K562 (cell line): ENCODE measurements at regions not wholly inside any gene's neighbourhood (a gene's known extent, or its start where the extent isn't known, plus 50 kb on each side); places are given as distances from the start of the nearest gene placed in this dataset.

Source experiments
- ATAC-seq: fragments of 200-7000 bp; cut with Tn5 transposase; 3 replicates; pipeline ENCODE4 v1.9.1; 2020; ENCODE audit warnings: moderate library complexity
- BruUV-seq: library from RNA; stranded (reverse); fragments of 400-500 nt; replicated peaks from 2 replicates; lab custom pipeline; 2021; lab: Mats Ljungman, UMichigan
- CTCF ChIA-PET: fragments of 300-600 bp; formaldehyde crosslinking; extraction: SDS; loops from one replicate; lab custom pipeline; 2021; ENCODE audit warnings: low intra/inter-chr PET ratio; lab: Yijun Ruan, JAX
- POLR2A ChIA-PET: fragments of 300-600, 350-650 bp; sonication (Branson Sonifier 250); formaldehyde crosslinking; extraction: SDS; loops from one replicate; lab custom pipeline; 2021; ENCODE audit warnings: antibody characterized with exemption, inconsistent platforms; lab: Yijun Ruan, JAX
- DNase-seq, 4 experiments: peaks; one replicate each; pipeline versions ENCODE4 v3.0.0 to v3.0.0-alpha.2; 2011 to 2018; ENCODE audit warnings: low spot score in 3 of 4, mixed read lengths in 3 of 4; ENCODE audit errors: extremely low read depth in 1 of 4
- FAIRE-seq: peaks from 2 replicates; lab custom pipeline; 2011; peaks lifted over from hg19 to GRCh38; lab: Jason Lieb, UNC
- H2AFZ ChIP-seq: 2 replicates; pipeline ENCODE4 v1.6.0; 2011; ENCODE audit warnings: low read depth, low read length, control low read depth, inconsistent platforms
- H3K27ac ChIP-seq: fragments of 200-600 bp; 3 replicates; pipeline ENCODE4 v1.8.0; 2011; ENCODE audit warnings: low read depth, mild to moderate bottlenecking, control low read depth, inconsistent platforms, low read length, moderate library complexity, mixed read lengths; ENCODE audit errors: extremely low read depth
- H3K27me3 ChIP-seq, 2 experiments: fragments of 300-600 bp in 1 of 2; 2 replicates in 1 of 2; 3 replicates in 1 of 2; pipeline versions ENCODE4 v1.6.0 to v1.8.0; 2011; ENCODE audit warnings: inconsistent platforms in 2 of 2, low read length in 2 of 2, mild to moderate bottlenecking in 1 of 2, mixed read lengths in 1 of 2, moderate library complexity in 1 of 2; ENCODE audit not compliant: control insufficient read depth in 2 of 2, insufficient read depth in 2 of 2
- H3K36me3 ChIP-seq: fragments of 300-600 bp; 3 replicates; pipeline ENCODE4 v1.8.0; 2011; ENCODE audit warnings: mild to moderate bottlenecking, low read length, inconsistent platforms; ENCODE audit not compliant: control insufficient read depth, insufficient read depth
- H3K4me1 ChIP-seq, 2 experiments: fragments of 200-600 bp in 1 of 2; replicated peaks in 1 of 2; 2 replicates in 1 of 2; 3 replicates in 1 of 2; pipeline versions ENCODE4 v1.5.1 to v1.8.0; 2011; ENCODE audit warnings: inconsistent platforms in 2 of 2, low read length in 2 of 2, mild to moderate bottlenecking in 1 of 2, mixed read lengths in 1 of 2, moderate library complexity in 1 of 2; ENCODE audit not compliant: control insufficient read depth in 2 of 2, insufficient read depth in 2 of 2
- H3K4me2 ChIP-seq: 2 replicates; pipeline ENCODE4 v1.6.1; 2011; ENCODE audit warnings: low read length, control low read depth, inconsistent platforms, mixed read lengths; ENCODE audit not compliant: insufficient read depth
- H3K4me3 ChIP-seq: fragments of 200-600 bp; sonication (generic), shearing (Covaris generic); 2 replicates; pipeline ENCODE4 v1.5.1; 2016; ENCODE audit warnings: control low read depth, inconsistent platforms
- H3K79me2 ChIP-seq: fragments of 200-600 bp; 3 replicates; pipeline ENCODE4 v1.8.0; 2011; ENCODE audit warnings: low read length, inconsistent platforms; ENCODE audit not compliant: control insufficient read depth, insufficient read depth
- H3K9ac ChIP-seq, 2 experiments: 2 replicates each; pipeline versions ENCODE4 v1.6.0 to v1.6.1; 2011; ENCODE audit warnings: low read depth in 2 of 2, low read length in 2 of 2, control low read depth in 1 of 2, inconsistent platforms in 1 of 2, mild to moderate bottlenecking in 1 of 2, mixed read lengths in 1 of 2; ENCODE audit not compliant: insufficient read depth in 1 of 2
- H3K9me1 ChIP-seq: one replicate; pipeline ENCODE4 v1.6.0; 2011; ENCODE audit warnings: inconsistent platforms, mild to moderate bottlenecking, low read length, moderate library complexity; ENCODE audit not compliant: control insufficient read depth, insufficient read depth
- H3K9me3 ChIP-seq: replicated peaks from 2 replicates; pipeline ENCODE4 v1.5.1; 2011; ENCODE audit warnings: low read depth, low read length, inconsistent platforms; ENCODE audit not compliant: control insufficient read depth, insufficient read depth
- H4K20me1 ChIP-seq: replicated peaks from 2 replicates; pipeline ENCODE4 v1.6.1; 2011; ENCODE audit warnings: low read length, inconsistent platforms, mixed read lengths; ENCODE audit not compliant: control insufficient read depth, insufficient read depth
- FIP1L1 ChIP-seq: fragments of 200-400 bp; formaldehyde crosslinking; IDR thresholded peaks from 2 replicates; pipeline ENCODE4 v1.6.1; 2018; ENCODE audit warnings: mild to moderate bottlenecking, low read depth, low read length; ENCODE audit not compliant: poor library complexity, severe bottlenecking
- WGBS: fragments of 100-300 bp; shearing (Covaris generic); methylation state at CpG from one replicate; pipeline ENCODE4 v1.1.6; 2016; ENCODE audit warnings: low coverage, mixed read lengths; ENCODE audit not compliant: insufficient coverage; ENCODE audit errors: missing lambda C conversion rate; 5-methylcytosine and 5-hydroxymethylcytosine counted together
- in situ Hi-C: fragments of 300-500 bp; cut with MboI; formaldehyde crosslinking; loops from 4 replicates; pipeline ENCODE4 v1.15.0; 2018; ENCODE audit warnings: inconsistent platforms, mixed read lengths
- intact Hi-C: fragments of 100-400 bp; cut with micrococcal nuclease; formaldehyde crosslinking; loops from 2 replicates; pipeline ENCODE4 v1.14.2; 2022
- TF ChIP-seq, protein P1 (sequence below), 2 experiments: fragments of 450-650 bp in 1 of 2; sonication (generic) in 1 of 2; formaldehyde crosslinking in 1 of 2; IDR thresholded peaks; 2 replicates each; pipeline versions ENCODE4 v1.7.1 to v1.9.0; 2016 to 2022; ENCODE audit warnings: inconsistent platforms in 1 of 2, mild to moderate bottlenecking in 1 of 2, missing genetic modification reagents in 1 of 2

DNA sequence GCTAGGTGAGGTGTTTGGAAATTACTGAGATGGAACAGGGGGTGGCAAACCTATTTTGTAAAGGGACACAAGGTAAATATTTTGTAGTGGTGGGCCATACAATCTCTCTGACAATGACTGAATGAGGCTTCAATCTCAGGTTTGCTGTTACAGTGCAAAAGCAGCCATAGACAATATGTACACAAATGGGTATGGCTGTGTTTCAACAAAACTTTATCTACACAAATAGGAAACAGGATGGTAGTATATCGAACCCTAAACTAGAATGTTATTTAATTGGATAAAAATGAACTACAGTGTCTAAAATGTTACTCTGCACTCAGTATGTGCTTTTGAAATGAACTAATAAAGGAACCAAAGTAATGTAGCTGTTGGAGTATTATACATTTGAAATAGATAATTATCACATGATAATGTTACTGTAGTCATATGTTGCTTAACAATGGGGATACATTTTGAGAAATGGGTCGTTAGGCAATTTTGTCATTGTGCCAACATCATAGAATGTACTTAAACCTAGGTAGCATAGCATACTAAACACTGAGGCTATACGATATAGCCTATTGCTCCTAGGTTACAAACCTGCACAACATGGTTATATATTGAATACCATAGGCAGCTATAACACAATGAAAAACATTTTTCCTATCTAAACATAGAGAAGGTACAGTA is 495.2 kb upstream of the TBL1XR1 start:
- no TSS peak for BruUV-seq
- Histone ChIP-seq H3K79me2 (no peaks in the 10 kb centered on the region), H3K9ac (no peak overlapping the region), H2AFZ (no peak overlapping the region), H3K9me1 (no peaks in the 10 kb centered on the region), H4K20me1 (no peaks in the 10 kb centered on the region), H3K9me3 (no peaks in the 10 kb centered on the region), H3K4me3 (no peak overlapping the region), H3K27me3 (no peaks in the 10 kb centered on the region), H3K4me2 (no peak overlapping the region), H3K4me1 (no peaks in the 10 kb centered on the region), H3K36me3 (no peaks in the 10 kb centered on the region), H3K27ac (no peak overlapping the region)
- WGBS, result 31% methylated on average over 3 of the region's 3 CpGs
- ATAC-seq, result no peak
- intact Hi-C loops, result no loop called here
- POLR2A ChIA-PET, result interaction anchor here (1.1 to 1.3 kb wide), 2 partner anchors 10 to 17 kb away, joined by 3 to 4 read pairs; no protein-coding TSS in a partner anchor
- no peak for DNase-seq
- in situ Hi-C loops, result no loop called here
- CTCF ChIA-PET, result no interaction called here
- no peak for FAIRE-seq
- TF ChIP-seq, protein P1, sequence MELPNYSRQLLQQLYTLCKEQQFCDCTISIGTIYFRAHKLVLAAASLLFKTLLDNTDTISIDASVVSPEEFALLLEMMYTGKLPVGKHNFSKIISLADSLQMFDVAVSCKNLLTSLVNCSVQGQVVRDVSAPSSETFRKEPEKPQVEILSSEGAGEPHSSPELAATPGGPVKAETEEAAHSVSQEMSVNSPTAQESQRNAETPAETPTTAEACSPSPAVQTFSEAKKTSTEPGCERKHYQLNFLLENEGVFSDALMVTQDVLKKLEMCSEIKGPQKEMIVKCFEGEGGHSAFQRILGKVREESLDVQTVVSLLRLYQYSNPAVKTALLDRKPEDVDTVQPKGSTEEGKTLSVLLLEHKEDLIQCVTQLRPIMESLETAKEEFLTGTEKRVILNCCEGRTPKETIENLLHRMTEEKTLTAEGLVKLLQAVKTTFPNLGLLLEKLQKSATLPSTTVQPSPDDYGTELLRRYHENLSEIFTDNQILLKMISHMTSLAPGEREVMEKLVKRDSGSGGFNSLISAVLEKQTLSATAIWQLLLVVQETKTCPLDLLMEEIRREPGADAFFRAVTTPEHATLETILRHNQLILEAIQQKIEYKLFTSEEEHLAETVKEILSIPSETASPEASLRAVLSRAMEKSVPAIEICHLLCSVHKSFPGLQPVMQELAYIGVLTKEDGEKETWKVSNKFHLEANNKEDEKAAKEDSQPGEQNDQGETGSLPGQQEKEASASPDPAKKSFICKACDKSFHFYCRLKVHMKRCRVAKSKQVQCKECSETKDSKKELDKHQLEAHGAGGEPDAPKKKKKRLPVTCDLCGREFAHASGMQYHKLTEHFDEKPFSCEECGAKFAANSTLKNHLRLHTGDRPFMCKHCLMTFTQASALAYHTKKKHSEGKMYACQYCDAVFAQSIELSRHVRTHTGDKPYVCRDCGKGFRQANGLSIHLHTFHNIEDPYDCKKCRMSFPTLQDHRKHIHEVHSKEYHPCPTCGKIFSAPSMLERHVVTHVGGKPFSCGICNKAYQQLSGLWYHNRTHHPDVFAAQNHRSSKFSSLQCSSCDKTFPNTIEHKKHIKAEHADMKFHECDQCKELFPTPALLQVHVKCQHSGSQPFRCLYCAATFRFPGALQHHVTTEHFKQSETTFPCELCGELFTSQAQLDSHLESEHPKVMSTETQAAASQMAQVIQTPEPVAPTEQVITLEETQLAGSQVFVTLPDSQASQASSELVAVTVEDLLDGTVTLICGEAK (IDR thresholded peaks at IDR 0.05), result peak; percentile 78
- TF ChIP-seq, protein P1 (CRISPR knock-in tag; IDR thresholded peaks at IDR 0.05), result peak; percentile 63
- no peak for TF ChIP-seq FIP1L1
